OCI-LY3 (cell line): ENCODE measurements at regions not wholly inside any gene's neighbourhood (a gene's known extent, or its start where the extent isn't known, plus 50 kb on each side); places are given as distances from the start of the nearest gene placed in this dataset.

Experiments
- H2AFZ ChIP-seq: fragments of 200-600, 300-600 bp; shearing (Covaris generic); 2 replicates; pipeline ENCODE4 v1.6.0; 2014; ENCODE audit warnings: antibody characterized with exemption, low read depth, low read length
- H3K27ac ChIP-seq: fragments of 200-600, 300-600 bp; sonication (generic); 2 replicates; pipeline ENCODE4 v1.5.1; 2014; ENCODE audit warnings: mild to moderate bottlenecking, low read length, moderate library complexity, mixed read lengths
- H3K27me3 ChIP-seq: fragments of 200-600, 300-600 bp; sonication (generic); 2 replicates; pipeline ENCODE4 v1.6.1; 2014; ENCODE audit warnings: low read depth, low read length, mixed read lengths
- H3K36me3 ChIP-seq: fragments of 200-600, 300-600 bp; sonication (generic); replicated peaks from 2 replicates; pipeline ENCODE3; 2014; ENCODE audit warnings: low read depth, low read length, mixed read lengths
- H3K4me1 ChIP-seq: fragments of 300-600, 200-600 bp; sonication (generic); 2 replicates; pipeline ENCODE4 v1.6.1; 2014; ENCODE audit warnings: low read length, mixed read lengths
- H3K4me2 ChIP-seq: fragments of 200-600, 300-600 bp; sonication (generic); 2 replicates; pipeline ENCODE4 v1.6.1; 2014; ENCODE audit warnings: low read length, mixed read lengths
- H3K4me3 ChIP-seq: fragments of 300-600, 200-600 bp; sonication (generic); 2 replicates; pipeline ENCODE4 v1.5.1; 2014; ENCODE audit warnings: antibody characterized with exemption, mild to moderate bottlenecking, low read length, moderate library complexity
- H3K79me2 ChIP-seq: fragments of 300-600, 200-600 bp; shearing (Covaris generic); 2 replicates; pipeline ENCODE4 v1.6.1; 2014; ENCODE audit warnings: mild to moderate bottlenecking, low read length, mixed read lengths
- H3K9ac ChIP-seq: fragments of 300-600, 200-600 bp; shearing (Covaris generic); 2 replicates; pipeline ENCODE4 v1.6.0; 2014; ENCODE audit warnings: mild to moderate bottlenecking, low read length, moderate library complexity
- H3K9me3 ChIP-seq: fragments of 200-600, 300-600 bp; shearing (Covaris generic); 2 replicates; pipeline ENCODE4 v1.6.1; 2014; ENCODE audit warnings: low read length, mixed read lengths; ENCODE audit not compliant: insufficient read depth
- H4K20me1 ChIP-seq: fragments of 200-600, 300-600 bp; sonication (generic); 2 replicates; pipeline ENCODE4 v1.6.1; 2016; ENCODE audit warnings: low read length, mixed read lengths; ENCODE audit not compliant: insufficient read depth
- CTCF ChIP-seq: fragments of 200-600, 300-600 bp; sonication (generic); IDR thresholded peaks from 2 replicates; pipeline ENCODE4 v1.5.1; 2014; ENCODE audit warnings: antibody characterized with exemption, low read length, low read depth
- EZH2phosphoT487 ChIP-seq: fragments of 200-600 bp; shearing (Covaris generic); IDR thresholded peaks from 2 replicates; pipeline ENCODE4 v1.6.1; 2018; ENCODE audit warnings: antibody characterized with exemption, mixed run types, low read depth

DNA sequence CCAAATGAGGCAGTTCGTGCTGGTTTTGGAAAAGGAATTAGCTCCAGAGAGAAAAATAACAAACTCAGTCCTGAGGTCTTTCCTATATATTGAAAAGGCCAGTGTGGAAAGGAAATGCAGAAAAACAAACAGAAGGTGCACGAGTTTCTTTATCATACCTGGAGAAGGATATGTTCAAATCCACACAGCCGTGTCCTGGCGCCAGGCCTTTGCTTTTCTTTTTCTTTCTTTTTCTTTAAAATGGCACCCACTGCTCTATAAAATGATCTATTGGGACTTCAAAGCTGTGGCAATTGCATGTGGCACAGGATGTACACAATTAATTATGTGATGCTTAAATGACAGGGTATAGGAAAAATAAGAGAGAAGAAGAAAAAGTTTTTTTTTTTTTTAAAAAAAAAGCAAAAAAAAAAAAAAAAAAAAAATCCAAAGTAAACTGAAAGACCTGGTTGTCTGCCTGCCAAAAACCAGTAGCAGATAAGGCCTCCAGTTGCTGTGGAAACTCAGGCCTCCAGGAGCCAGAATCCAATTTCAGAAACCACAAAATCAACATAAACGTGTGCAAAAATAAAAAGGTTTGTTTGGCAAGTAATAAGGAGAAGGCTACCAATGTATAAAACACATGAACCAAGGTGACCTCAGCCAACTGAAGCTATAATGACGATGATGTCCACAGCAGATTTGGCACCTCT is 957.6 kb upstream of the SOX9 start:
- Histone ChIP-seq H3K36me3 (no peaks in the 10 kb centered on the region), H4K20me1 (no peaks in the 10 kb centered on the region), H3K9ac (no peak overlapping the region), H3K27ac (no peak overlapping the region), H3K79me2 (no peaks in the 10 kb centered on the region), H3K4me3 (no peak overlapping the region), H2AFZ (no peak overlapping the region), H3K4me1 (no peaks in the 10 kb centered on the region), H3K4me2 (no peak overlapping the region), H3K9me3 (no peaks in the 10 kb centered on the region), H3K27me3 (no peaks in the 10 kb centered on the region)
- TF ChIP-seq EZH2phosphoT487: no peak

- Histone ChIP-seq H4K20me1 (no peaks in the 10 kb centered on the region), H3K4me1 (no peaks in the 10 kb centered on the region), H3K9me3 (no peaks in the 10 kb centered on the region), H3K79me2 (no peaks in the 10 kb centered on the region), H3K4me3 (no peak overlapping the region), H3K27me3 (no peaks in the 10 kb centered on the region), H3K9ac (no peak overlapping the region), H3K27ac (no peak overlapping the region), H3K36me3 (no peaks in the 10 kb centered on the region), H3K4me2 (no peak overlapping the region), H2AFZ (no peak overlapping the region)
- TF ChIP-seq EZH2phosphoT487: no peak
- no peak for TF ChIP-seq CTCF
These were observed 957.1 kb upstream of the SOX9 start for GRCh38 chr17:71163813-71164122.

DNA sequence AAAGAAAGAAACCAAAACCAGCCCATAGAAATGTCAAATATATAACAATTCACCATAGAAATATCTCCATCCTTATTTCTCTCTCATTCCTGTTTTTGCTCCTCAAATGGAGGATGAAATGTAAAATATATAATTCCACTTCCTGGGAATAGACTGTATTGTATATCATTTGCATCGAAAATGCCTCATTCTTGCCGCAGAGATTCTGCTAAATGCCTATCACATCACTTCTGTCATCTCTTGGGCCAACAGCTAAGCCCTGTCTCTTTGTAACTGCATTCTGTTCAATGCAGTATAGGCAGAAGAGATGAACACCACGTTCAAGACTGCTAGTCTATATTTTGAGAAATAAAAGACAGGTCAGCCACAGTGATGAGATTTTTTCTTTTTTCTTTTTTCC is 956.3 kb upstream of the SOX9 start:
- Histone ChIP-seq H2AFZ (no peak overlapping the region), H3K79me2 (no peaks in the 10 kb centered on the region), H3K36me3 (no peaks in the 10 kb centered on the region), H3K4me3 (no peak overlapping the region), H3K27me3 (no peaks in the 10 kb centered on the region), H3K27ac (no peak overlapping the region), H3K4me2 (no peak overlapping the region), H3K9me3 (no peaks in the 10 kb centered on the region), H3K4me1 (no peaks in the 10 kb centered on the region), H3K9ac (no peak overlapping the region), H4K20me1 (no peaks in the 10 kb centered on the region)
- TF ChIP-seq CTCF (no peak), EZH2phosphoT487 (no peak)

DNA sequence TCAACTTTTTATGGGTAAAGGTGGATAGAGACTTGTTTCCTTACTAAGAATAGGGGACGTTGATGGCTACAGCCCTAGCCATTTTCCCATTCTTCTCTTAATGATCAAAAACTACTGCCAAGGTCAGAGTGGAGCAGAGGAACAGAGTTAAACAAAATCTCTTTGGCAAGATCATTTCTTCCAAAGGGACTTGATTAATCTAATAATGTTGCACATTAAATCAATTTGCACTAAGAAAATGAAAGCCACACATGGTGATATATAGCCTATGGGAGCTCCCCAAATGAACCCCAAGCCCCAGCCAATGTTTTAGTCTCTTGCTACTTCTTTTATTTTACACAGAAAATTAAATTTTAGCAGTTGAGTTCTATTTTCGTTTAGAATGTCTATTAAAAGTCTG is 954.5 kb upstream of the SOX9 start:
- Histone ChIP-seq H4K20me1 (no peaks in the 10 kb centered on the region), H2AFZ (no peak overlapping the region), H3K27me3 (no peaks in the 10 kb centered on the region), H3K4me2 (no peak overlapping the region), H3K4me3 (no peak overlapping the region), H3K9ac (no peak overlapping the region), H3K27ac (no peak overlapping the region), H3K4me1 (no peaks in the 10 kb centered on the region), H3K36me3 (no peaks in the 10 kb centered on the region), H3K9me3 (no peaks in the 10 kb centered on the region), H3K79me2 (no peaks in the 10 kb centered on the region)
- TF ChIP-seq EZH2phosphoT487: no peak

DNA sequence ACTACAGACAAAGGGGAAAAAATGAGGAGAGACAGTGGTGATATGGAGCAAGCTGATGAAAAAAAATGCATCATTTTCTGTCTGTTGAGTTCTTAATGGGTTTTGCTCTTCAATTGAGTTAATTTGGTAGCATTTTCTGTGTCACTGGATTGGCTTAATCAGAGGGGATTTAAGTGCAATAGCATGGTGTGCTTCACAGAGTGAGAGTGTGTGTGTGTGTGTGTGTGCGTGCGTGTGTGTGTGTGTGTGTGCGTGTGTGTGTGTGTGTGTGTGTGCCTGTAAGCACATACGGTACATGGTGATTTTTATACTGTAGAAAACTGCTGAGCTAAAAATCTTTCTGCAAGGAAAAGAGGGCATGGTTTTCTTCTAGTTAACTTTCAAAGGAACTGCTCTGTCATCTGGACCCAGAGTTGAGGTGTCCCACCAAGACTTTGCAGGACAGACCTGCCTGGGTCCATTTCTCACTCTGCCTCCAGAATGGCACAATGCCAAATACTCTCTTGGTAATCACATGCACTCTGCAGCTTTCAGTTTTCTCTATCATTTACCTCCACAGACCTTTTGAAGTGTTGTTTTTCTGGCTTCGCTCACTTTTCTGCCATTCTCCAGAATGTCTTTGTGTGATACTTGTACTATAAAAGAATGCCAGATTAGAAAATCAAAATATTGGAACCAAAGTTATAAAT is 952.6 kb upstream of the SOX9 start:
- no peaks in the 10 kb centered on the region for H3K9me3 ChIP-seq
- TF ChIP-seq EZH2phosphoT487: no peak
- no peak for TF ChIP-seq CTCF
- H3K27me3 ChIP-seq: no peaks in the 10 kb centered on the region
- no peak overlapping the region for H3K4me2 ChIP-seq
- H3K79me2 ChIP-seq: no peaks in the 10 kb centered on the region
- H2AFZ ChIP-seq: no peak overlapping the region
- H3K4me1 ChIP-seq: no peaks in the 10 kb centered on the region
- H3K27ac ChIP-seq: no peak overlapping the region
- no peak overlapping the region for H3K4me3 ChIP-seq
- H4K20me1 ChIP-seq: no peaks in the 10 kb centered on the region
- no peak overlapping the region for H3K9ac ChIP-seq
- H3K36me3 ChIP-seq: no peaks in the 10 kb centered on the region
